Mammary epithelial cell (primary cell): ENCODE measurements at regions not wholly inside any gene's neighbourhood (a gene's known extent, or its start where the extent isn't known, plus 50 kb on each side); places are given as distances from the start of the nearest gene placed in this dataset.
"Not testable (repeated sequence)": the region's sequence is repeated elsewhere in the genome, so short reads cannot be mapped to it uniquely, and the experiment has no call there.

ENCODE experiments used
- EZH2 ChIP-seq: IDR thresholded peaks from 2 replicates; pipeline ENCODE4 v1.6.1; 2012; ENCODE audit warnings: low read length, inconsistent platforms, borderline replicate concordance
- TF ChIP-seq, protein P1 (sequence below), 2 donors: IDR thresholded peaks in 1 of 2; conservative IDR thresholded peaks in 1 of 2; 2 replicates each; pipeline ENCODE4 v1.5.1; 2011 to 2012; ENCODE audit warnings: inconsistent platforms in 2 of 2, low read length in 2 of 2, mild to moderate bottlenecking in 2 of 2, control low read depth in 1 of 2, low read depth in 1 of 2; ENCODE audit not compliant: insufficient read depth in 1 of 2; ENCODE audit errors: extremely low read depth in 1 of 2

DNA sequence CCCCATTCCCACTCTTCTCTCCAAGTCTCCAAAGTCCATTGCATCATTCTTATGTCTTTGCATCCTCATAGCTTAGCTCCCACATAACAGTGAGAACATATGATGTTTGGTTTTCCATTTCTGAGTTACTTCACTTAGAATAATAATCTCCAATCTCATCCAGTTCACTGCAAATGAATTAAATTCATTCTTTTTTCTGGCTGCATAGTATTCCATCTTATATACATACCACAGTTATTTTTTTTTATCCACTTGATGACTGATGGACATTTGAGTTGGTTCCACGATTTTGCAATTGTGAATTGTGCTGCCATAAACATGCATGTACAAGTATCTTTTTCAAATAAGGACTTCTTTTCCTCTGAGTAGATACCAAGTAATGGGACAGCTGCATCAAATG, 105.6 kb upstream of the EDA2R start:
- TF ChIP-seq, protein P1, sequence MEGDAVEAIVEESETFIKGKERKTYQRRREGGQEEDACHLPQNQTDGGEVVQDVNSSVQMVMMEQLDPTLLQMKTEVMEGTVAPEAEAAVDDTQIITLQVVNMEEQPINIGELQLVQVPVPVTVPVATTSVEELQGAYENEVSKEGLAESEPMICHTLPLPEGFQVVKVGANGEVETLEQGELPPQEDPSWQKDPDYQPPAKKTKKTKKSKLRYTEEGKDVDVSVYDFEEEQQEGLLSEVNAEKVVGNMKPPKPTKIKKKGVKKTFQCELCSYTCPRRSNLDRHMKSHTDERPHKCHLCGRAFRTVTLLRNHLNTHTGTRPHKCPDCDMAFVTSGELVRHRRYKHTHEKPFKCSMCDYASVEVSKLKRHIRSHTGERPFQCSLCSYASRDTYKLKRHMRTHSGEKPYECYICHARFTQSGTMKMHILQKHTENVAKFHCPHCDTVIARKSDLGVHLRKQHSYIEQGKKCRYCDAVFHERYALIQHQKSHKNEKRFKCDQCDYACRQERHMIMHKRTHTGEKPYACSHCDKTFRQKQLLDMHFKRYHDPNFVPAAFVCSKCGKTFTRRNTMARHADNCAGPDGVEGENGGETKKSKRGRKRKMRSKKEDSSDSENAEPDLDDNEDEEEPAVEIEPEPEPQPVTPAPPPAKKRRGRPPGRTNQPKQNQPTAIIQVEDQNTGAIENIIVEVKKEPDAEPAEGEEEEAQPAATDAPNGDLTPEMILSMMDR (conservative IDR thresholded peaks at IDR 0.05 in 1 of 2, IDR thresholded peaks at IDR 0.05 in 1 of 2; ENCODE audit: extremely low read depth in 1 of 2, insufficient read depth in 1 of 2, low read depth in 1 of 2, low read length in 2 of 2) = not testable (repeated sequence)
- not testable (repeated sequence) for TF ChIP-seq EZH2
